ENCODE measurements at regions not wholly inside any gene's neighbourhood (a gene's known extent, or its start where the extent isn't known, plus 50 kb on each side); places are given as distances from the start of the nearest gene placed in this dataset.

GRCh38 chr4:58734030-58734674 is 1624.0 kb upstream of the IGFBP7 start:
- no peak for TF ChIP-seq CTCF (IDR thresholded peaks at IDR 0.05)
- no peak for TF ChIP-seq POLR2A (IDR thresholded peaks at IDR 0.05)
